Lower leg skin (tissue), 4 donors: ENCODE measurements at regions not wholly inside any gene's neighbourhood (a gene's known extent, or its start where the extent isn't known, plus 50 kb on each side); places are given as distances from the start of the nearest gene placed in this dataset.
"Not testable (repeated sequence)": the region's sequence is repeated elsewhere in the genome, so short reads cannot be mapped to it uniquely, and the experiment has no call there.

Source experiments
- DNase-seq, 2 donors: peaks; one replicate each; pipeline ENCODE4 v3.0.0-alpha.2; 2019; ENCODE audit warnings: low spot score in 2 of 2
- H3K4me3 ChIP-seq: fragments of 200-600 bp; sonication (generic); 2 replicates; pipeline ENCODE4 v1.5.1; 2017; ENCODE audit warnings: mild to moderate bottlenecking, low read depth; ENCODE audit not compliant: poor library complexity, severe bottlenecking
- CTCF ChIP-seq, 3 donors: fragments of 450-650 bp; IDR thresholded peaks; one replicate each; pipeline ENCODE4 v1.5.1; 2016; ENCODE audit warnings: antibody characterized with exemption in 3 of 3, mild to moderate bottlenecking in 3 of 3, moderate library complexity in 2 of 3
- POLR2A ChIP-seq, 2 donors: fragments of 450-650 bp; IDR thresholded peaks; one replicate each; pipeline ENCODE4 v1.6.1; 2016 to 2017; ENCODE audit warnings: antibody characterized with exemption in 2 of 2, mild to moderate bottlenecking in 1 of 2, moderate library complexity in 1 of 2
- WGBS, 2 donors: methylation state at CpG; one replicate each; pipeline ENCODE4 v1.1.5; 2018; 5-methylcytosine and 5-hydroxymethylcytosine counted together
- intact Hi-C: fragments of 100-400 bp; cut with DNase I; formaldehyde crosslinking; loops from one replicate; pipeline ENCODE4 v1.15.0; 2023; ENCODE audit warnings: low total_unique reads

- intact Hi-C loops, result no loop called here
- DNase-seq, result no peak
- WGBS, 2 donors, result 77 to 82% methylated on average over 1 of the region's 1 CpG
- TF ChIP-seq POLR2A (IDR thresholded peaks at IDR 0.05) (no peak), CTCF (IDR thresholded peaks at IDR 0.05) (no peak)
- no peak overlapping the region for H3K4me3 ChIP-seq
Measured at GRCh38 chr14:25826105-25826504, 771.7 kb downstream of the NOVA1 start.

- H3K4me3 ChIP-seq, result no peak overlapping the region
- TF ChIP-seq CTCF (IDR thresholded peaks at IDR 0.05) (no peak), POLR2A (IDR thresholded peaks at IDR 0.05) (no peak)
- intact Hi-C loops, result no loop called here
- no peak for DNase-seq
- 83 to 88% methylated on average over 1 of the region's 1 CpG for WGBS, 2 donors
Measured at GRCh38 chr14:25820368-25820767, 770.4 kb upstream of the STXBP6 start.

- WGBS, 2 donors, result 74 to 77% methylated on average over 3 of the region's 3 CpGs
- H3K4me3 ChIP-seq, DNase-seq, intact Hi-C loops: not testable (repeated sequence)
Measured at GRCh38 chr14:25814622-25815021, 764.7 kb upstream of the STXBP6 start.

- WGBS, 2 donors, result 53 to 54% methylated on average over 2 of the region's 2 CpGs
- intact Hi-C loops, result no loop called here
- H3K4me3 ChIP-seq, result no peak overlapping the region
- no peak for DNase-seq
- TF ChIP-seq CTCF (IDR thresholded peaks at IDR 0.05), result no peak
Measured at GRCh38 chr14:25803386-25804018, 753.6 kb upstream of the STXBP6 start.

- WGBS, 2 donors, result 51 to 61% methylated on average over 3 of the region's 3 CpGs
- no peak for DNase-seq
- no peak for TF ChIP-seq CTCF (IDR thresholded peaks at IDR 0.05)
- TF ChIP-seq POLR2A (IDR thresholded peaks at IDR 0.05), result no peak
- H3K4me3 ChIP-seq, result no peak overlapping the region
- intact Hi-C loops, result no loop called here
Measured at GRCh38 chr14:25800841-25801240, 750.9 kb upstream of the STXBP6 start.

GRCh38 chr14:25788252-25788651, 738.3 kb upstream of the STXBP6 start:
- intact Hi-C loops, result no loop called here
- H3K4me3 ChIP-seq, result no peak overlapping the region
- no peak for DNase-seq
- TF ChIP-seq CTCF (IDR thresholded peaks at IDR 0.05), result no peak
- no peak for TF ChIP-seq POLR2A (IDR thresholded peaks at IDR 0.05)
- WGBS, 2 donors, result 81 to 85% methylated on average over 1 of the region's 1 CpG
